Small intestine (tissue), 7 donors: ENCODE measurements at regions not wholly inside any gene's neighbourhood (a gene's known extent, or its start where the extent isn't known, plus 50 kb on each side); places are given as distances from the start of the nearest gene placed in this dataset.

Experiments used
- DNase-seq, 2 donors: peaks; one replicate each; pipeline versions ENCODE4 v3.0.0 to v3.0.0-alpha.2; 2013
- FAIRE-seq: peaks from 2 replicates; lab custom pipeline; 2012; peaks lifted over from hg19 to GRCh38; lab: Jason Lieb, UNC
- H3K27ac ChIP-seq, 3 donors: one replicate each; pipeline ENCODE4 v1.5.1; 2013; ENCODE audit warnings: low read length in 2 of 3, mild to moderate bottlenecking in 2 of 3, control low read depth in 1 of 3, inconsistent platforms in 1 of 3, low read depth in 1 of 3, moderate library complexity in 1 of 3
- H3K27me3 ChIP-seq, 3 donors: one replicate each; pipeline ENCODE4 v1.6.1; 2013; ENCODE audit warnings: low read length in 3 of 3, inconsistent platforms in 1 of 3; ENCODE audit not compliant: control insufficient read depth in 3 of 3, insufficient read depth in 3 of 3
- H3K36me3 ChIP-seq, 3 donors: one replicate each; pipeline ENCODE4 v1.6.1; 2013; ENCODE audit warnings: low read length in 3 of 3, inconsistent platforms in 1 of 3, low read depth in 1 of 3, mild to moderate bottlenecking in 1 of 3, moderate library complexity in 1 of 3; ENCODE audit not compliant: control insufficient read depth in 3 of 3, insufficient read depth in 2 of 3
- H3K4me1 ChIP-seq, 3 donors: one replicate each; pipeline ENCODE4 v1.6.1; 2013; ENCODE audit warnings: low read length in 2 of 3, inconsistent platforms in 1 of 3, low read depth in 1 of 3, mild to moderate bottlenecking in 1 of 3, moderate library complexity in 1 of 3; ENCODE audit not compliant: control insufficient read depth in 3 of 3, insufficient read depth in 2 of 3
- H3K4me3 ChIP-seq, 3 donors: one replicate each; pipeline ENCODE4 v1.5.1; 2013; ENCODE audit warnings: low read length in 3 of 3, control low read depth in 1 of 3, inconsistent platforms in 1 of 3, low read depth in 1 of 3, mild to moderate bottlenecking in 1 of 3, moderate library complexity in 1 of 3
- H3K9me3 ChIP-seq, 2 donors: one replicate each; pipeline ENCODE4 v1.6.1; 2013; ENCODE audit warnings: low read depth in 1 of 2, low read length in 1 of 2; ENCODE audit not compliant: control insufficient read depth in 2 of 2, insufficient read depth in 1 of 2
- WGBS, 3 donors: extraction: QIAGEN DNeasy Blood & Tissue Kit; methylation state at CpG; one replicate each; pipeline ENCODE4 v1.1.7; 2013; 5-methylcytosine and 5-hydroxymethylcytosine counted together
- donor health status: healthy with polysubstance abuse.
- donor health status: control.
- donor health status: control.
- donor health status: Bipolar disorder and iron deficiency.
- donor health status: healthy.

GRCh38 chr10:94183666-94184264 is 179.0 kb downstream of the NOC3L start:
- Histone ChIP-seq H3K4me1 (no peaks in the 10 kb centered on the region), H3K9me3 (no peaks in the 10 kb centered on the region), H3K27me3 (no peaks in the 10 kb centered on the region), H3K36me3 (peaks cover 0 to 19% (median 0%) of the 10 kb centered on the region in 3 donors), H3K27ac (no peak overlapping the region), H3K4me3 (no peak overlapping the region)
- WGBS, 3 donors: 82 to 89% (median 83%) methylated on average over 7 of the region's 7 CpGs
- DNase-seq (no peak), FAIRE-seq (no peak)

- 40 to 69% (median 57%) methylated on average over 2 of the region's 2 CpGs for WGBS, 3 donors
- H3K4me1 ChIP-seq: no peaks in the 10 kb centered on the region
- no peak overlapping the region for H3K27ac ChIP-seq
- no peak overlapping the region for H3K4me3 ChIP-seq
- DNase-seq (peak in 1 of 2 donors; percentile 29), FAIRE-seq (no peak)
- H3K36me3 ChIP-seq: peaks cover 0 to 17% (median 0%) of the 10 kb centered on the region in 3 donors
- H3K9me3 ChIP-seq: no peaks in the 10 kb centered on the region
- no peaks in the 10 kb centered on the region for H3K27me3 ChIP-seq
Observed at GRCh38 chr10:94186722-94187121, 176.0 kb downstream of the NOC3L start.

GRCh38 chr10:94192333-94192732 is 170.4 kb downstream of the NOC3L start:
- no peak for DNase-seq
- whole genome bisulfite sequencing, 3 donors: 82 to 93% (median 88%) methylated on average over 3 of the region's 3 CpGs
- Histone ChIP-seq H3K27me3 (no peaks in the 10 kb centered on the region), H3K27ac (no peak overlapping the region), H3K9me3 (no peaks in the 10 kb centered on the region), H3K4me3 (no peak overlapping the region), H3K36me3 (peaks cover 0 to 7% (median 0%) of the 10 kb centered on the region in 3 donors), H3K4me1 (peaks cover 0 to 3% (median 0%) of the 10 kb centered on the region in 3 donors)
- no peak for FAIRE-seq

- FAIRE-seq (no peak), DNase-seq (no peak)
- H3K36me3 ChIP-seq: peaks cover 0 to 5% (median 0%) of the 10 kb centered on the region in 3 donors
- 84 to 92% (median 89%) methylated on average over 1 of the region's 1 CpG for WGBS, 3 donors
- H3K4me3 ChIP-seq: no peak overlapping the region
- no peaks in the 10 kb centered on the region for H3K9me3 ChIP-seq
- no peaks in the 10 kb centered on the region for H3K27me3 ChIP-seq
- H3K4me1 ChIP-seq: peaks cover 0 to 3% (median 0%) of the 10 kb centered on the region in 3 donors
- no peak overlapping the region for H3K27ac ChIP-seq
Observed at GRCh38 chr10:94192974-94193373, 169.8 kb downstream of the NOC3L start.

- no peak overlapping the region for H3K27ac ChIP-seq
- DNase-seq (no peak), FAIRE-seq (no peak)
- peaks cover 0 to 2% (median 0%) of the 10 kb centered on the region in 3 donors for H3K36me3 ChIP-seq
- no peaks in the 10 kb centered on the region for H3K9me3 ChIP-seq
- no peaks in the 10 kb centered on the region for H3K27me3 ChIP-seq
- no peak overlapping the region for H3K4me3 ChIP-seq
- whole genome bisulfite sequencing, 3 donors: 42 to 89% (median 61%) methylated on average over 4 of the region's 4 CpGs
- H3K4me1 ChIP-seq: peaks cover 0 to 3% (median 0%) of the 10 kb centered on the region in 3 donors
Observed at GRCh38 chr10:94193466-94193924, 169.2 kb downstream of the NOC3L start.

GRCh38 chr10:94194256-94194655 is 168.5 kb downstream of the NOC3L start:
- no peaks in the 10 kb centered on the region for H3K27me3 ChIP-seq
- H3K36me3 ChIP-seq: peaks cover 0 to 2% (median 0%) of the 10 kb centered on the region in 3 donors
- H3K27ac ChIP-seq: no peak overlapping the region
- DNase-seq: peak in 1 of 2 donors; percentile 63
- H3K4me3 ChIP-seq: no peak overlapping the region
- 29 to 43% (median 43%) methylated on average over 1 of the region's 1 CpG for WGBS, 3 donors
- H3K9me3 ChIP-seq: peaks cover 0 to 2% of the 10 kb centered on the region in 2 donors
- peaks cover 0 to 3% (median 0%) of the 10 kb centered on the region in 3 donors for H3K4me1 ChIP-seq
- no peak for FAIRE-seq

GRCh38 chr10:94197241-94197640 is 165.5 kb downstream of the NOC3L start:
- Histone ChIP-seq H3K27ac (no peak overlapping the region), H3K9me3 (peaks cover 0 to 5% of the 10 kb centered on the region in 2 donors), H3K4me1 (peaks cover 0 to 3% (median 2%) of the 10 kb centered on the region in 3 donors), H3K36me3 (peaks cover 0 to 2% (median 0%) of the 10 kb centered on the region in 3 donors), H3K4me3 (no peak overlapping the region), H3K27me3 (no peaks in the 10 kb centered on the region)
- no peak for DNase-seq
- FAIRE-seq: no peak

GRCh38 chr10:94198324-94198723 is 164.4 kb downstream of the NOC3L start:
- Histone ChIP-seq H3K36me3 (peaks cover 0 to 2% (median 0%) of the 10 kb centered on the region in 3 donors), H3K27me3 (no peaks in the 10 kb centered on the region), H3K4me3 (no peak overlapping the region), H3K27ac (no peak overlapping the region), H3K4me1 (peaks cover 0 to 3% (median 2%) of the 10 kb centered on the region in 3 donors), H3K9me3 (peaks cover 0 to 5% of the 10 kb centered on the region in 2 donors)
- FAIRE-seq: no peak
- DNase-seq: no peak
- WGBS, 3 donors: 71 to 97% (median 93%) methylated on average over 2 of the region's 2 CpGs
